Mucosa of descending colon (tissue), 3 donors: ENCODE measurements at regions not wholly inside any gene's neighbourhood (a gene's known extent, or its start where the extent isn't known, plus 50 kb on each side); places are given as distances from the start of the nearest gene placed in this dataset.
"Not testable (repeated sequence)": the region's sequence is repeated elsewhere in the genome, so short reads cannot be mapped to it uniquely, and the experiment has no call there.

Source experiments
- ATAC-seq: fragments of 200-7000 bp; cut with Tn5 transposase; one replicate; pipeline ENCODE4 v1.9.1; 2020; ENCODE audit warnings: mild to moderate bottlenecking, moderate library complexity
- DNase-seq, 3 donors: peaks; one replicate each; pipeline ENCODE4 v3.0.0-alpha.2; 2020
- H3K36me3 ChIP-seq: fragments of 200-600 bp; one replicate; pipeline ENCODE4 v1.8.0; 2021; ENCODE audit warnings: low read depth, mild to moderate bottlenecking
- H3K4me1 ChIP-seq: fragments of 200-600 bp; one replicate; pipeline ENCODE4 v1.8.0; 2021; ENCODE audit warnings: low read depth, mild to moderate bottlenecking
- H3K4me3 ChIP-seq: fragments of 200-600 bp; one replicate; pipeline ENCODE4 v1.8.0; 2021; ENCODE audit warnings: mild to moderate bottlenecking
- H3K9me3 ChIP-seq: fragments of 200-600 bp; one replicate; pipeline ENCODE4 v1.8.0; 2021; ENCODE audit warnings: mild to moderate bottlenecking
- CTCF ChIP-seq: fragments of 200-600 bp; IDR thresholded peaks from one replicate; pipeline ENCODE4 v1.8.0; 2022; ENCODE audit warnings: antibody characterized with exemption, mild to moderate bottlenecking
- intact Hi-C, 2 donors: fragments of 100-400 bp; cut with DNase I in 1 of 2; cut with micrococcal nuclease in 1 of 2; formaldehyde crosslinking; loops; one replicate each; pipeline versions ENCODE4 v1.11.0 to v1.11.1; 2022; cut with DNase I, micrococcal nuclease
- donor health status: DM: no; HTN: no; CAD: no; lungs with moderate emphysema.
- donor health status: DM: no; HTN: no; CAD: no.
- donor health status: DM: no; HTN: yes; CAD: no.

- no peak overlapping the region for H3K4me3 ChIP-seq
- DNase-seq = no peak
- H3K4me1 ChIP-seq = no peaks in the 10 kb centered on the region
- no peaks in the 10 kb centered on the region for H3K36me3 ChIP-seq
- TF ChIP-seq CTCF = no peak
- intact Hi-C loops = no loop called here
- ATAC-seq = no peak
- peaks cover 17% of the 10 kb centered on the region for H3K9me3 ChIP-seq
Observed at GRCh38 chr5:110832683-110833082, 93.9 kb downstream of the SLC25A46 start.

GRCh38 chr5:110834933-110835332, 96.1 kb downstream of the SLC25A46 start:
- ATAC-seq, intact Hi-C loops, H3K9me3 ChIP-seq, H3K4me1 ChIP-seq, H3K4me3 ChIP-seq, DNase-seq, H3K36me3 ChIP-seq: not testable (repeated sequence)

- no peak for DNase-seq
- intact Hi-C loops = no loop called here
Observed at GRCh38 chr5:110836851-110837250, 98.0 kb downstream of the SLC25A46 start.

GRCh38 chr5:110838357-110838756, 99.5 kb downstream of the SLC25A46 start:
- H3K9me3 ChIP-seq, ATAC-seq, H3K4me1 ChIP-seq, H3K4me3 ChIP-seq, DNase-seq, H3K36me3 ChIP-seq, intact Hi-C loops: not testable (repeated sequence)

More at GRCh38 chr5:110836851-110837250, 98.0 kb downstream of the SLC25A46 start:
- H3K36me3 ChIP-seq = no peaks in the 10 kb centered on the region
- ATAC-seq = no peak
- H3K4me3 ChIP-seq = no peak overlapping the region
- H3K9me3 ChIP-seq = no peaks in the 10 kb centered on the region
- no peaks in the 10 kb centered on the region for H3K4me1 ChIP-seq
- no peak for TF ChIP-seq CTCF

- no peak overlapping the region for H3K4me3 ChIP-seq
- DNase-seq (no peak), ATAC-seq (no peak)
- intact Hi-C loops = no loop called here
- TF ChIP-seq CTCF = no peak
- no peaks in the 10 kb centered on the region for H3K4me1 ChIP-seq
- H3K9me3 ChIP-seq = no peaks in the 10 kb centered on the region
- no peaks in the 10 kb centered on the region for H3K36me3 ChIP-seq
Observed at GRCh38 chr5:110838961-110839360, 100.2 kb downstream of the SLC25A46 start.

GRCh38 chr5:110840347-110840960, 101.6 kb downstream of the SLC25A46 start:
- Histone ChIP-seq H3K4me3 (no peak overlapping the region), H3K9me3 (no peaks in the 10 kb centered on the region), H3K4me1 (no peaks in the 10 kb centered on the region), H3K36me3 (no peaks in the 10 kb centered on the region)
- ATAC-seq (no peak), DNase-seq (no peak)
- intact Hi-C loops = no loop called here
- TF ChIP-seq CTCF = no peak

- intact Hi-C loops = no loop called here
- H3K9me3 ChIP-seq = no peaks in the 10 kb centered on the region
- no peak for ATAC-seq
- no peak for DNase-seq
- H3K4me3 ChIP-seq = no peak overlapping the region
- TF ChIP-seq CTCF = no peak
- no peaks in the 10 kb centered on the region for H3K4me1 ChIP-seq
- no peaks in the 10 kb centered on the region for H3K36me3 ChIP-seq
Observed at GRCh38 chr5:110841137-110841536, 102.3 kb downstream of the SLC25A46 start.
